ENCODE measurements at regions not wholly inside any gene's neighbourhood (a gene's known extent, or its start where the extent isn't known, plus 50 kb on each side); places are given as distances from the start of the nearest gene placed in this dataset.

GRCh38 chr1:239858057-239858456 lies 233.6 kb upstream of the FMN2 start:
- TF ChIP-seq CTCF (IDR thresholded peaks at IDR 0.05) (no peak), POLR2A (IDR thresholded peaks at IDR 0.05) (no peak)

All from breast epithelium (tissue), 3 donors.